Left ventricle myocardium inferior (tissue), 1 donor: ENCODE measurements at regions not wholly inside any gene's neighbourhood (a gene's known extent, or its start where the extent isn't known, plus 50 kb on each side); places are given as distances from the start of the nearest gene placed in this dataset.

Experiments used
- DNase-seq: peaks from one replicate; pipeline ENCODE4 v3.0.0-alpha.2; 2020
- H3K27ac ChIP-seq: fragments of 200-600 bp; replicated peaks from 2 replicates; pipeline ENCODE4 v1.8.0; 2021
- H3K27me3 ChIP-seq: fragments of 200-600 bp; 2 replicates; pipeline ENCODE4 v1.8.0; 2021; ENCODE audit warnings: low read depth
- H3K36me3 ChIP-seq: fragments of 200-600 bp; 2 replicates; pipeline ENCODE4 v1.8.0; 2021
- H3K4me1 ChIP-seq: fragments of 200-600 bp; 2 replicates; pipeline ENCODE4 v1.8.0; 2021
- H3K4me3 ChIP-seq: fragments of 200-600 bp; 2 replicates; pipeline ENCODE4 v1.8.0; 2021; ENCODE audit warnings: mild to moderate bottlenecking, moderate library complexity
- H3K9me3 ChIP-seq: fragments of 200-600 bp; replicated peaks from 2 replicates; pipeline ENCODE4 v1.8.0; 2021
- CTCF ChIP-seq: fragments of 200-600 bp; IDR thresholded peaks from 2 replicates; pipeline ENCODE4 v1.8.0; 2021; ENCODE audit warnings: antibody characterized with exemption, mild to moderate bottlenecking, borderline replicate concordance
- intact Hi-C: fragments of 100-400 bp; cut with micrococcal nuclease; formaldehyde crosslinking; loops from one replicate; pipeline ENCODE4 v1.11.0; 2022
- donor health status: DM: no; HTN: yes; CAD: no; lungs with severe emphysema.

GRCh38 chr2:7986431-7986830, 695.4 kb upstream of the ID2 start:
- intact Hi-C loops = no loop called here
- no peak for TF ChIP-seq CTCF
- H3K4me1 ChIP-seq = no peaks in the 10 kb centered on the region

GRCh38 chr2:7987992-7988391, 693.9 kb upstream of the ID2 start:
- Histone ChIP-seq H3K36me3 (no peaks in the 10 kb centered on the region), H3K4me1 (no peaks in the 10 kb centered on the region), H3K4me3 (no peak overlapping the region), H3K27me3 (no peaks in the 10 kb centered on the region), H3K27ac (no peak overlapping the region), H3K9me3 (no peaks in the 10 kb centered on the region)
- no peak for DNase-seq
- no peak for TF ChIP-seq CTCF
- intact Hi-C loops = no loop called here

More at GRCh38 chr2:7986431-7986830, 695.4 kb upstream of the ID2 start:
- no peak overlapping the region for H3K27ac ChIP-seq
- no peak for DNase-seq
- H3K27me3 ChIP-seq = no peaks in the 10 kb centered on the region
- H3K36me3 ChIP-seq = no peaks in the 10 kb centered on the region
- H3K4me3 ChIP-seq = no peak overlapping the region
- peaks cover 11% of the 10 kb centered on the region for H3K9me3 ChIP-seq

GRCh38 chr2:7988440-7988839, 693.4 kb upstream of the ID2 start:
- Histone ChIP-seq H3K4me1 (no peaks in the 10 kb centered on the region), H3K27me3 (no peaks in the 10 kb centered on the region), H3K4me3 (no peak overlapping the region), H3K36me3 (no peaks in the 10 kb centered on the region), H3K27ac (no peak overlapping the region), H3K9me3 (no peaks in the 10 kb centered on the region)
- TF ChIP-seq CTCF = no peak
- no peak for DNase-seq
- intact Hi-C loops = no loop called here

GRCh38 chr2:7989823-7990222, 692.0 kb upstream of the ID2 start:
- intact Hi-C loops = no loop called here
- no peaks in the 10 kb centered on the region for H3K36me3 ChIP-seq
- no peak overlapping the region for H3K27ac ChIP-seq
- H3K4me3 ChIP-seq = no peak overlapping the region
- H3K9me3 ChIP-seq = no peaks in the 10 kb centered on the region
- TF ChIP-seq CTCF = no peak
- H3K4me1 ChIP-seq = peaks cover 11% of the 10 kb centered on the region
- no peak for DNase-seq
- no peaks in the 10 kb centered on the region for H3K27me3 ChIP-seq

GRCh38 chr2:7992612-7993602, 688.9 kb upstream of the ID2 start:
- intact Hi-C loops = no loop called here
- no peak overlapping the region for H3K27ac ChIP-seq

More at GRCh38 chr2:7992612-7993602, 688.9 kb upstream of the ID2 start:
- TF ChIP-seq CTCF = no peak
- Histone ChIP-seq H3K36me3 (no peaks in the 10 kb centered on the region), H3K4me1 (peaks cover 11% of the 10 kb centered on the region), H3K4me3 (no peak overlapping the region), H3K9me3 (no peaks in the 10 kb centered on the region), H3K27me3 (no peaks in the 10 kb centered on the region)
- DNase-seq = no peak
